GM18907 (cell line): ENCODE measurements at regions not wholly inside any gene's neighbourhood (a gene's known extent, or its start where the extent isn't known, plus 50 kb on each side); places are given as distances from the start of the nearest gene placed in this dataset.

Source experiments
- ATAC-seq: cut with Tn5 transposase; IDR thresholded peaks from one replicate; pipeline ENCODE4 v1.9.1; 2021; ENCODE audit warnings: mild to moderate bottlenecking, moderate library complexity; ENCODE audit not compliant: unreplicated experiment

- no peak for ATAC-seq
These were observed 349.9 kb downstream of the RPS24 start for GRCh38 chr10:78383378-78384048.

GRCh38 chr10:78384049-78384431, 350.4 kb downstream of the RPS24 start:
- no peak for ATAC-seq

GRCh38 chr10:78385599-78385998, 351.9 kb downstream of the RPS24 start:
- ATAC-seq, result no peak

DNA sequence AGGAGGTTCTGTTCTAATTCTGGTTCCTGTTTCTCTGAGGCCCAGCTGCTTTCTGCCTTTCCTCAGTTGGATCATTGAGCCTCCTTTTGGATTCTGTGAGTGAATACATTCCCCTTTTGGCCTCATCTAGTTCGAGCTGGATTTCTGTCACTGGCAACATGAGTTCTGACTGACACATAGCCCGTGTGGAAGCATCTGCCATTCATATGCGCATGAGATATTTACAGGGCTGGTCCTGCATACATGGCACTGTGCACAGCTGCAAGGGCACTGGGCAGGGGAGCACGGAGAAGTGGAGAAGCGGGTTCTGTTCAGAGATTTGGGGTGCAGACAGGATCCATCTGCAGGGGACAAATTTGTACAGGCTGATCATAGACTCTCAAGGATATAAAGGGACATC, 352.8 kb downstream of the RPS24 start:
- ATAC-seq, result no peak

GRCh38 chr10:78388331-78389050, 354.8 kb downstream of the RPS24 start:
- no peak for ATAC-seq

- ATAC-seq, result no peak
These were observed 355.8 kb downstream of the RPS24 start for GRCh38 chr10:78389419-78389818.

- ATAC-seq, result no peak
These were observed 356.4 kb downstream of the RPS24 start for GRCh38 chr10:78390051-78390450.

- no peak for ATAC-seq
These were observed 357.2 kb downstream of the RPS24 start for GRCh38 chr10:78390817-78391216.

- no peak for ATAC-seq
These were observed 357.9 kb downstream of the RPS24 start for GRCh38 chr10:78391585-78391984.

- ATAC-seq, result no peak
These were observed 358.5 kb downstream of the RPS24 start for GRCh38 chr10:78392197-78392596.

DNA sequence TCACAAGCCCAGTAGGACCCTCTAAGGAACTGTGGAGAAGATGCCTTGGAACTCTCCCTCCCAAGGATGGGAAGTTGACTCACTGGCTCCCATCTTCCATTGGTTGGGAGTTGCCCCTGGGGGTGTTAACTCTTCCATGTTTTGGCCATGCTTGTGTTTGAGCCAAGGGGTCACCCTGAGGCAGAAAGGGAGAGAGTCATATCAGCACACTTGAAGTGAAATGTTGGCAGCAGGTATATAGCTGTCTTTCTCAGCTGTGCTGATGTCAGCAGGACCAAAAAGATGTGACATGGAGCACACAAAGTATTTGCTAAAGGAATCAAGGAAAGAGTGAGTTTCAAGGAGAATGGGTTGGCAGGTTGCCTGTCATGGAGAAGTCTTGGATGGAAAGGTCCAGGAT, 359.4 kb downstream of the RPS24 start:
- ATAC-seq, result no peak

GRCh38 chr10:78394047-78394446, 360.4 kb downstream of the RPS24 start:
- ATAC-seq, result no peak

DNA sequence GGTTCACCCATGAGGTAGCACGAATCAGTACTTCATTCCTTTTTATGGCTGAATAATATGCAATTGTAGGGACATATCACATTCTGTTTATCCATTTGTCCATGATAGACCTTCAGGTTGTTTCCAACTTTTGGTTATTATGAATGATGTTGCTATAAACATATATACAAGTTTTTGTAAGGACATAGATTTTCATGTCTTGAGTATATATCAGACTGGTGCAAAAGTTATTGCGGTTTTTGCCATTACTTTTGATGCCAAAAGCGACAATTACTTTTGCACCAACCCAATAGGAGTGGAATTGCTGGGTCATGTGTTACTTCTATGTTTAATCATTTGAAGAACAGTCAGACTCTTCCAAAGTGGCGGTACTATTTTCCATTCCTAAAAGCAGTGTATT, 361.5 kb downstream of the RPS24 start:
- no peak for ATAC-seq

GRCh38 chr10:78396754-78397153, 363.1 kb downstream of the RPS24 start:
- no peak for ATAC-seq

DNA sequence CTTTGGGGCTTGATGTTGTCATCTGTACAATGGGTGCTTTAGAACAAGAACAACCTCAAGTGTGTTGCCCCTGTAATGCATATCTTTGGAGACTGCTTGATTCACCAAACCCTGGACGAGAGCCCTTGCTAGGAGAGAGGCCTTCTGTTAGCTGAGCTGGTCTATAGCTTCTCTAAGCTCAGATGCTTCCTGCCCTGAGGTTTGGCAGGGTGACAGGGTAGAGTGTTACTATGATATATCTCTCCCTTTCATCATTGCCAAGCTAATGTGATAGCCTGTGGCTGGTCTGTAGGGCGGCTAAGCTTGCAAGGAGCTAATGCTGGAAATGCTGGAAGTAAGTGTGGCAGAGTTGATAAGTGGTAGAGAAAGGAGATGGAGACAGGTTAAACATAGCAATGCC, 364.1 kb downstream of the RPS24 start:
- ATAC-seq, result no peak

GRCh38 chr10:78398382-78398781, 364.7 kb downstream of the RPS24 start:
- ATAC-seq, result no peak

DNA sequence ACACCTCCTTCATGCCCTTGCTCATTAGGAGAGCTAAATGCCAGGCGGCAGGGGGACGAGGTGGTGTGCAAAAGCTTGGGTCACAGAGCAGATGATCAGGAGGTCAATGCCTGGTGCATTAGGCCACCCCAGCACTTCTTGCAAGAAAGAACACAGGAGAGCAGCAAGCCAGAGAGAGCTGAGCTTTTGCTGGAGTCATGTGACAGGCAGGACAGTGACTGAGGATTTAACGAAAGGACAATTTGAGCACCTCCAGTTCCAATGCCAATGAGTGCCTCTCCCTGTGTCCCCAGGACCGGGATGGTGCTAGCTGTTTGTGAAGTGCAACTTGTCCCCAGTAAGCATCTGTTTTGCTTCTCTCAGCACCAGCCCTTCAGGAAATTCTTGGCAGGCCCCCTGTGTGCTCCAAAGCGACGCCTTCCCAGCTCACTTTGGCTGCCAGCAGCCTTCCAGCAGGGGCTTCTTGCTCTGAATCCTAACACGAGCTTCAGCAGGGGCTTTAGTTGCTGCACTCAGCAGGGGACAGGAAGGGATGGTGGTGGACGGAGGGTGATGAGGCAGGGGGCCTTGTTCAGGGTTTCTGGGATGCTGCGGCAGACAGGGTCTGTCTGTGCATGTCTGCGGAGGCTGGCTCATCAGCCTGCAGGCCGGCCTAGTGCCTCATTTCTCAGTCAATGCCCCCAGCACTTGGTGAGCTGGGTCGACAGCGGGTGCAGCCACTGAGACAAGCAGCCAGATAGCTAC, 368.1 kb downstream of the RPS24 start:
- no peak for ATAC-seq

- no peak for ATAC-seq
These were observed 368.9 kb downstream of the RPS24 start for GRCh38 chr10:78402591-78402990.

DNA sequence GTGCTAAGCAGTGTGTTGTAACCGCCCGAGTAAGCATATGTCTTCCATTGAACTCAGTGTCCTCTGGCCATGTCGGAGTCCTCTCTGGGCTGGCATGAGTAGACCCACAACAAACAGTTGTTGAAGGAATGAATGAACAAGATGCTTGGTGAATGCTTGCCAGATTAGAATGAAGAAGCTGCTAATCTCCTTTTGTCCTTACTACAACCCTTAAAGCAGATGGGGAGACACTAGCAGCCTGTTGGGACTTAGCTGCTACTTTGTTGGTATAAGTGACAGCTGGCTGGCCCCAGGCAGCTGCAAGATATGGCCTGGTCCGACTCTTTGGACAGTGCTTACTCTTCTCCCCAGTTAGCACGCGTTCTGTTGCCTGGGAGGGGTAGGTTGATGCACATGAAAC, 370.1 kb downstream of the RPS24 start:
- no peak for ATAC-seq

- ATAC-seq, result no peak
These were observed 370.6 kb downstream of the RPS24 start for GRCh38 chr10:78404296-78404695.

DNA sequence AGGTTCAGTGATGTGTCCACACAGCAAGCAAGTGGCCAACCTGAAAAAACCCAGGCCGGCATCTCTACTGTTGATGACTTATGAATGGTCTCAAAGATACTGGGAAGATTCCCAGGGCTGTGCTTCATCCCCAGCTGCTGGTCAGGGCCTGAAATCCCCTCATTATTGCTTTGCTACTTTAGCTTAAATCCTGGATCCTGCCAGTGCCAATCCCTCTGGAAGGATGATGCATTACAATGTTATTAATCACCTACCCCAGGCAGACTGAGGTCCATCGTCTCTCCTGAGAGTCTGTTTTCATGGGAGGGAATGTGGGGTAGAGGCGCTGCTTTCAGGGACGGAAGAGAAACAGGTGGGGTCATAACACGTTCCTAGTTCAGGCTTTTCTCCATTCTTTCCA, 371.6 kb downstream of the RPS24 start:
- no peak for ATAC-seq

- ATAC-seq, result no peak
These were observed 372.1 kb downstream of the RPS24 start for GRCh38 chr10:78405736-78406135.
